Right atrium auricular region (tissue), 2 donors: ENCODE measurements at regions not wholly inside any gene's neighbourhood (a gene's known extent, or its start where the extent isn't known, plus 50 kb on each side); places are given as distances from the start of the nearest gene placed in this dataset.

Experiments
- DNase-seq: peaks from one replicate; pipeline ENCODE4 v3.0.0-alpha.2; 2019; ENCODE audit warnings: low spot score
- H3K27ac ChIP-seq, 2 donors: fragments of 200-600 bp; sonication (generic); 1 replicate in 1 of 2; 2 replicates in 1 of 2; pipeline ENCODE4 v1.5.1; 2016 to 2019
- H3K27me3 ChIP-seq, 2 donors: fragments of 200-600 bp; sonication (generic); one replicate each; pipeline versions ENCODE4 v1.5.1 to v1.6.0; 2017 to 2019
- H3K36me3 ChIP-seq: fragments of 200-600 bp; sonication (generic); one replicate; pipeline ENCODE4 v1.5.1; 2016
- H3K4me1 ChIP-seq, 2 donors: fragments of 200-600 bp; sonication (generic); one replicate each; pipeline versions ENCODE4 v1.5.1 to v1.6.0; 2017 to 2019
- H3K4me3 ChIP-seq, 2 donors: fragments of 200-600 bp; sonication (generic); 1 replicate in 1 of 2; 2 replicates in 1 of 2; pipeline ENCODE4 v1.5.1; 2017 to 2019; ENCODE audit warnings: mild to moderate bottlenecking in 1 of 2, moderate library complexity in 1 of 2
- H3K9me3 ChIP-seq, 2 donors: fragments of 200-600 bp; sonication (generic); one replicate each; pipeline ENCODE4 v1.5.1; 2019
- CTCF ChIP-seq, 2 donors: fragments of 200-600 bp; sonication (generic); IDR thresholded peaks; one replicate each; pipeline ENCODE4 v1.5.1; 2019; ENCODE audit warnings: antibody characterized with exemption in 2 of 2

DNA sequence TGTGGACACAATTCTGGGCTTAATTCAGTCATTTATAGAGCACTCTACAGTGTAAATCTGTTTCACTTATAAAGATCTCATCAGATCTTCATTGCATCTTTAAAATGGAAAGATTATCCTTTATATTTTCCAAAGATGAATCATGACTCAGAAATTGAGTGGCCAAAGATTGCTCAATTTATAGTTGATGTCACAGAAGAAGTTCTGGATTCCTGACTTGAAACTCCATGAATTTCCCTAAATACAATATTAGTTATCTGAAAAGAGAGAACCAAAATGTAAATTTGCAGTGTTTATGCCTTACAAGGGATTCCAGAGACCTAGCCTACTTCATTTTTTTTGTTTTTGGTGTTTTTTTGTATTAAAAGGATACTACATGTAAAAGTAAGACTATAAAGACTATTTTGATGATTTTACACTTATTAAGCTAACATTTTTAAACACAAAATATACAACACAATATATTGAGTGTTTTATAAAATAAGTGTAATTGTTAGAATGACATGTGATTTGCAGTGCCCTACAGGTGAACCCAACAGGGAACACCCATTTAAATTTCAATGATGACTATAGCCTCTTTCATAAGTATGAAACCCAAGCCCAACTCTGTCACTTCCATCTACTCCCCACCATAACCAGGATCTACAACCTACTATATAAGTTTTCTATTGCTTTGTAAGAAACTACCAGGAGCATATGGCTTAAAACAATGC, 183.5 kb downstream of the PCDH7 start:
- H3K4me1 ChIP-seq: no peaks in the 10 kb centered on the region
- H3K9me3 ChIP-seq: no peaks in the 10 kb centered on the region
- H3K4me3 ChIP-seq: no peak overlapping the region
- no peaks in the 10 kb centered on the region for H3K36me3 ChIP-seq
- no peak overlapping the region for H3K27ac ChIP-seq
- H3K27me3 ChIP-seq: no peaks in the 10 kb centered on the region
- no peak for DNase-seq
- TF ChIP-seq CTCF (IDR thresholded peaks at IDR 0.05): no peak

GRCh38 chr4:30904215-30904555, 184.0 kb downstream of the PCDH7 start:
- Histone ChIP-seq H3K27me3 (no peaks in the 10 kb centered on the region), H3K4me1 (no peaks in the 10 kb centered on the region), H3K9me3 (no peaks in the 10 kb centered on the region), H3K27ac (no peak overlapping the region), H3K4me3 (no peak overlapping the region), H3K36me3 (no peaks in the 10 kb centered on the region)
- TF ChIP-seq CTCF (IDR thresholded peaks at IDR 0.05): no peak
- DNase-seq: no peak

GRCh38 chr4:30904588-30904987, 184.4 kb downstream of the PCDH7 start:
- no peaks in the 10 kb centered on the region for H3K9me3 ChIP-seq
- no peak for TF ChIP-seq CTCF (IDR thresholded peaks at IDR 0.05)
- H3K27me3 ChIP-seq: no peaks in the 10 kb centered on the region
- H3K27ac ChIP-seq: no peak overlapping the region
- no peak overlapping the region for H3K4me3 ChIP-seq
- no peaks in the 10 kb centered on the region for H3K36me3 ChIP-seq
- DNase-seq: no peak
- no peaks in the 10 kb centered on the region for H3K4me1 ChIP-seq

GRCh38 chr4:30912098-30912714, 192.0 kb downstream of the PCDH7 start:
- Histone ChIP-seq H3K4me3 (no peak overlapping the region), H3K36me3 (no peaks in the 10 kb centered on the region), H3K4me1 (no peaks in the 10 kb centered on the region), H3K27ac (no peak overlapping the region), H3K27me3 (no peaks in the 10 kb centered on the region), H3K9me3 (no peaks in the 10 kb centered on the region)
- TF ChIP-seq CTCF (IDR thresholded peaks at IDR 0.05): no peak
- no peak for DNase-seq

DNA sequence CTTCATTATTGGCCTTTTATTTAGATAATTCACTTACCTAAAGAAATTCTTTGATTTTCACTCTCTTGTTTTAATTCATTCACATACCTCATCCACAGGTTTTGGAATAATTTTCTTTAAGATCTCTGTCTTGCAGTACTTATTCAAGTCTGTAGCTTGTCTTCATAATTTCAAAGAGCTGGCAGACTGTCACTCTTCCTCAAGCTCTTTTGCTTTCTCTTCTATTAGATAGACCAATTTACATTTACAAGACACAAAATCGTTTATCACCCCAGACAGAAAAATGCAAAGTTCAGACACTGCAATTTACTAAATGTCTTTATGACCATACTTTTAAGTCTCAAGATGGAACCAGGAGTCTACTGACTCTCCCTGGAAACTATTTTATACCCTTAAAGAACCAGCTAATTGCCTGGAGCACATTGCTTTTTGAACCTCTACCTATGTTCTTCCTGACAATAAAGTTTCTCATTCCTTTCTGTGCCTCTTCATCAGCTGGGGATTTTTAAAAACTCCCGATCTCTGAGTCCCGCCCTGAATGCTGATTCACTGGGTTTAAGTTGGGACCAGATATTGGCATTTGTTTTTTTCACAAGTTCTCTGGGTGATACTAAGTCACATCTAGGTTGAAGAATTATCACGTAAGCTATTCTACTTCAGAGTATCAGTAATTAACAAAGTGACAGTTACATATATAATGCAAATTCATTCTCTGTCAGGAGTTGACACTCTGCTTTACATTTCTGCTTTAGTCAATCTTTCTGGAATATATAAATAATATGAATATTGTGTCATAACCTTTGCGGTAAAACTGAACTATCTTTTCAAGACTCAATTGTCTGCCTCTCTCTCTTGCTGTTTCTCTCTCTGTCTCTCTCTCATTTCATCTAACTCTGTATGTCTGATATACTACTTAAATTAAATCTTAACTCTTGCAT, 196.4 kb downstream of the PCDH7 start:
- Histone ChIP-seq H3K4me1 (no peaks in the 10 kb centered on the region), H3K36me3 (no peaks in the 10 kb centered on the region), H3K27me3 (no peaks in the 10 kb centered on the region), H3K27ac (no peak overlapping the region), H3K4me3 (no peak overlapping the region), H3K9me3 (no peaks in the 10 kb centered on the region)
- DNase-seq: no peak
- TF ChIP-seq CTCF (IDR thresholded peaks at IDR 0.05): no peak
